ENCODE measurements at regions not wholly inside any gene's neighbourhood (a gene's known extent, or its start where the extent isn't known, plus 50 kb on each side); places are given as distances from the start of the nearest gene placed in this dataset.
"Not testable (repeated sequence)": the region's sequence is repeated elsewhere in the genome, so short reads cannot be mapped to it uniquely, and the experiment has no call there.

- Histone ChIP-seq H3F3A (ENCODE audit: insufficient read depth, low read depth) (no peaks in the 10 kb centered on the region), H3K79me2 (ENCODE audit: low read depth) (no peaks in the 10 kb centered on the region), H2AFZ (no peak overlapping the region), H3K4me3 (no peak overlapping the region), H3K27me3 (ENCODE audit: insufficient read depth, low read depth) (no peaks in the 10 kb centered on the region), H4K20me1 (ENCODE audit: insufficient read depth) (no peaks in the 10 kb centered on the region), H3K27ac (no peak overlapping the region), H3K36me3 (ENCODE audit: low read depth) (no peaks in the 10 kb centered on the region), H3K4me1 (replicated peaks; ENCODE audit: insufficient read depth) (no peaks in the 10 kb centered on the region), H3K4me2 (no peak overlapping the region), H3K9me3 (ENCODE audit: insufficient read depth, low read depth) (no peaks in the 10 kb centered on the region), H3K9me2 (ENCODE audit: insufficient read depth) (no peaks in the 10 kb centered on the region)
- TF ChIP-seq CTCF (conservative IDR thresholded peaks at IDR 0.05) (no peak), EZH2 (IDR thresholded peaks at IDR 0.05; ENCODE audit: low read depth) (no peak)
- no TSS peak for BruUV-seq (replicated peaks)
- POLR2A ChIA-PET (ENCODE audit: unreplicated experiment), result no interaction called here
- CTCF ChIA-PET, result no interaction called here
- DNase-seq, result no peak
- intact Hi-C loops (cut with micrococcal nuclease; ENCODE audit: unreplicated experiment), result no loop called here
Observed at GRCh38 chr3:118527514-118528044, 507.1 kb downstream of the IGSF11 start.

- TF ChIP-seq CTCF (conservative IDR thresholded peaks at IDR 0.05), result no peak
- TF ChIP-seq EZH2 (IDR thresholded peaks at IDR 0.05; ENCODE audit: low read depth), result no peak
- H3K79me2 ChIP-seq (ENCODE audit: low read depth), result no peaks in the 10 kb centered on the region
- no peaks in the 10 kb centered on the region for H3K36me3 ChIP-seq (ENCODE audit: low read depth)
- no peaks in the 10 kb centered on the region for H3K4me1 ChIP-seq (replicated peaks; ENCODE audit: insufficient read depth)
- no peaks in the 10 kb centered on the region for H4K20me1 ChIP-seq (ENCODE audit: insufficient read depth)
- no TSS peak for BruUV-seq (replicated peaks)
- H3K9me2 ChIP-seq (ENCODE audit: insufficient read depth), result no peaks in the 10 kb centered on the region
- POLR2A ChIA-PET (ENCODE audit: unreplicated experiment), result no interaction called here
- no peaks in the 10 kb centered on the region for H3K27me3 ChIP-seq (ENCODE audit: insufficient read depth, low read depth)
- H2AFZ ChIP-seq, result no peak overlapping the region
- no peak overlapping the region for H3K4me2 ChIP-seq
- no peaks in the 10 kb centered on the region for H3F3A ChIP-seq (ENCODE audit: insufficient read depth, low read depth)
- CTCF ChIA-PET, result no interaction called here
- H3K4me3 ChIP-seq, result no peak overlapping the region
- peaks cover 6% of the 10 kb centered on the region; the same call in 1 of the 2 replicates for H3K9me3 ChIP-seq (ENCODE audit: insufficient read depth, low read depth)
- no peak overlapping the region for H3K27ac ChIP-seq
- intact Hi-C loops (cut with micrococcal nuclease; ENCODE audit: unreplicated experiment), result no loop called here
- no peak for DNase-seq
Observed at GRCh38 chr3:118529554-118529953, 505.1 kb downstream of the IGSF11 start.

- Histone ChIP-seq H2AFZ (no peak overlapping the region), H3F3A (ENCODE audit: insufficient read depth, low read depth) (no peaks in the 10 kb centered on the region), H3K9me2 (ENCODE audit: insufficient read depth) (no peaks in the 10 kb centered on the region), H3K4me1 (replicated peaks; ENCODE audit: insufficient read depth) (no peaks in the 10 kb centered on the region), H3K27ac (no peak overlapping the region), H4K20me1 (ENCODE audit: insufficient read depth) (no peaks in the 10 kb centered on the region), H3K79me2 (ENCODE audit: low read depth) (no peaks in the 10 kb centered on the region), H3K9me3 (ENCODE audit: insufficient read depth, low read depth) (peaks cover 6% of the 10 kb centered on the region; the same call in 1 of the 2 replicates), H3K4me2 (no peak overlapping the region), H3K36me3 (ENCODE audit: low read depth) (no peaks in the 10 kb centered on the region), H3K27me3 (ENCODE audit: insufficient read depth, low read depth) (no peaks in the 10 kb centered on the region), H3K4me3 (no peak overlapping the region)
- ChIA-PET CTCF (no interaction called here), POLR2A (ENCODE audit: unreplicated experiment) (no interaction called here)
- no TSS peak for BruUV-seq (replicated peaks)
- intact Hi-C loops (cut with micrococcal nuclease; ENCODE audit: unreplicated experiment), result no loop called here
- no peak for DNase-seq
- no peak for TF ChIP-seq CTCF (conservative IDR thresholded peaks at IDR 0.05)
- no peak for TF ChIP-seq EZH2 (IDR thresholded peaks at IDR 0.05; ENCODE audit: low read depth)
Observed at GRCh38 chr3:118530350-118530922, 504.2 kb downstream of the IGSF11 start.

- H3K27me3 ChIP-seq (ENCODE audit: insufficient read depth, low read depth); H4K20me1 ChIP-seq (ENCODE audit: insufficient read depth); H3K9me2 ChIP-seq (ENCODE audit: insufficient read depth); POLR2A ChIA-PET (ENCODE audit: unreplicated experiment); BruUV-seq (replicated peaks); CTCF ChIA-PET; DNase-seq; intact Hi-C loops (cut with micrococcal nuclease; ENCODE audit: unreplicated experiment); H3K36me3 ChIP-seq (ENCODE audit: low read depth); H3K4me2 ChIP-seq; H3K27ac ChIP-seq; H3F3A ChIP-seq (ENCODE audit: insufficient read depth, low read depth); H3K4me1 ChIP-seq (replicated peaks; ENCODE audit: insufficient read depth); H2AFZ ChIP-seq; H3K4me3 ChIP-seq; H3K79me2 ChIP-seq (ENCODE audit: low read depth); H3K9me3 ChIP-seq (ENCODE audit: insufficient read depth, low read depth): not testable (repeated sequence)
Observed at GRCh38 chr3:118530927-118531356, 503.7 kb downstream of the IGSF11 start.

Measured in PC-9 (cell line).